AG20443 (cell line): ENCODE measurements at regions not wholly inside any gene's neighbourhood (a gene's known extent, or its start where the extent isn't known, plus 50 kb on each side); places are given as distances from the start of the nearest gene placed in this dataset.

Source experiments
- DNase-seq: peaks from one replicate; pipeline ENCODE4 v3.0.0; 2012; ENCODE audit warnings: low spot score, mixed read lengths

DNA sequence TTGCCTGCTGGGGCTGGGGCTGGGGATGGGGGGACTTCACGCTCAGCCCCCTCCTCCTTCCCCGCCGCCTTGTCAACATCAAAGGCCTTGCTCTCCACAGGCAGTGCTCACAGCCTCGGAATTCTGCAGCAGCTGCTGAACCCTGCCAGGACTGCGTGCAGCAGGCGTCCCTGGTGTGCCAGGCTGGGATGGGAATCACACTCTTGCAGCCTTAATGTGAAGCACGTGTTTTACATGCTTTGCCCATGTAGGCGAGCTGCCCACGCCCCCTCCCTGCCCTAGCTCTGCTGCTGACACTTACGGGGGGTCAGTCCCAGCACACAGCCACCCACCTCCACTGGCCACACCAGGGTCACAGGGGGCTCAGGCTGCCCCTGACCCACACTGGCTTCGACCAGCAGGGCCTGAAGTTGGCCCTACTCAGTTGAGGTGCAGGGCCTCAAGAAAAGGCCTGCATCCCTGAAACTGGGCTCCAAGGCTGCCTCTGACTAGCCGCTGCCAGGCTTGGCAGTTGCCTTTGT lies 276.2 kb upstream of the RTL1 start:
- DNase-seq: peak; percentile 5

- peak; percentile 7 for DNase-seq
Observed at GRCh38 chr14:101181446-101182313, 278.2 kb upstream of the RTL1 start.

DNA sequence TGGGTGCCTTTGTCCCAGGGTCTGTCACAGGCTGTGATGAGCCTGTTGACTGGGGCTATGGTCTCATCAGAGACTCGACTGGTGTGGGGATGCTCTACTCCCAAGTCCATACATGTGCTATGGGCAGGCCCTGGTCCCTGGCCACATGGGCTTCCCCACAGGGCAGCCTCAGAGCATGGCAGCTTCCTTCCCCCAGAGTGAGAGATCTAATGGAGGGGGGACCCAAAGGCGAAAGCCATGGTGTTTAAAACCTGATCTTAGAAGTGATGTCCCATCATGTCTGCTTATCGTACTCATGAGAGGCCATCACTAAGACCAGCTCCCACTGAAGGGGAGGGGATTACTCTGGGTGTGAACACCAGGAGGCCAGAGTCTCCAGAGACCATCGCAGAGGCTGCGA lies 279.0 kb upstream of the RTL1 start:
- no peak for DNase-seq

GRCh38 chr14:101183376-101184103 lies 280.0 kb upstream of the RTL1 start:
- DNase-seq: peak; percentile 9

DNA sequence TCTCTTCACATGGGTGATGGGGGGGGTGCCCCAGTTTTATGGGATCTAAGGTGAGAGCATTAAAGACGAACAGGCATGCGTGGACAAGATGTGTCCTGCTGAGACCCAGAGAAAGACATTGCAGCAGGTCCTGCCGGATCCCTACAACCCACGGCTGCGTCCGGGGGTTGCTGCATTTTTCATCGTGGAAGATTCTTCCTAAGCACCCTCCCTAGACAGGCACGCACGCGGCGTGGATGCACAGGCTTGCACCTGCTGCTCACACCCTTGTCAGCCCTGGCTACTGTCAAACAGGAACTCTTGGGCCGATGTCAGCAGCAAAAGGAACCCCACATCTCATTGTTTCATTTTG lies 280.6 kb upstream of the RTL1 start:
- no peak for DNase-seq

DNA sequence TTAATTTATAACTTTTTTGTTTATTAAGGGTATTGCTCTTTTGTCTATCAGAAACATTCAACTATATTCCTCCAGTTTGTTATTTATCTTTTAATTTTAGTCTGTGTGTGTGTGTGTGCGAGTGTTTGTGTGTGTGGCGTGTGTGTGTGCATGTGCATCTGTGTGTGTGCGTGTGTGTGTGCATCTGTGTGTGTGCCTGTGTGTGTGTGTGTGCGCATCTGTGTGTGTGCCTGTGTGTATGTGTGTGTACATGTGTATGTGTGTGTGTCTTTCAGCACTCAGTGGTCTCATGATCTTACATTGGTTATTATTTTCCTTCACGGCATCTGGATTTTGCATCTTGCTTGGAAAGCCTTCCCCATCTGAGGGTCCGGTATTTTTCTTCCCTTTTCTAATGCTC lies 281.1 kb upstream of the RTL1 start:
- no peak for DNase-seq

- no peak for DNase-seq
Observed at GRCh38 chr14:101185073-101185835, 281.7 kb upstream of the RTL1 start.

DNA sequence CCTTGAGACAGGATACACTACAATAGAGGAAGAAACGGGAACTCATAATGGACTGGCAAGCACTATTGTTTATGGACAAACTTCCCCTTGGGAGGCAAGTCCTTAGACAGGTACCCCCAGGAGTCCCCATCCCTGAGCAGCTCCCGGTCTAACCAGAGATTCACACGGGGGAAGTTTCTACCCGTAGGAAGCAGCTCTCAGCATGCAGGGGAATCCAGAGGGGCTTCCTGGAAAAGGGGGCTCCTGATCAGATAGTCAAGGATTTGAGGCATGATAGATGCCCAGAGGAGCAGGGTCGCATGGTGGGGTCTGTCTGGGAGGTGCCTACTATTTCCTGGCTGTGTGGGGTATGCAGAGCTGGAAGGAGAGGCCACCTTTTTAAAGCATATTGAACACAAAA lies 282.4 kb upstream of the RTL1 start:
- no peak for DNase-seq

DNA sequence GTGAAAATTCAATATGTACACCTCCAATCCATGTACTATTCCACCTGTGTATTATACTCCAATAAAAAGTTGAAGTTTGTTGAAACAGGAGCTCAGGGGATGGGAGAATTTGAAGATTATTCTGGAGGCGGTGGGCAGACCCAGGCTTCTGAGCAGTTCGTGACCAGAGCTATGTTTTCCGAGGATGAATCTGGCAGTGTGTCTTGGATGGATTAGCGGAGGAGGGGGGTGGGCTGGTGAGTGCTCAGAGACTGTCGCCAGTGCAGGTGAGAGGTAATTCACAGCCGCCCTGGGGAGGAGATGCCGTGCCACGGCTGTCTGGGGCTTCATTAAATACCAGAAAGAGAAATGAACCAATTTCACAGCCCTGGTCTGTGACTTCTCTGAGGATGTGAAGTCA lies 283.0 kb upstream of the RTL1 start:
- DNase-seq: no peak

DNA sequence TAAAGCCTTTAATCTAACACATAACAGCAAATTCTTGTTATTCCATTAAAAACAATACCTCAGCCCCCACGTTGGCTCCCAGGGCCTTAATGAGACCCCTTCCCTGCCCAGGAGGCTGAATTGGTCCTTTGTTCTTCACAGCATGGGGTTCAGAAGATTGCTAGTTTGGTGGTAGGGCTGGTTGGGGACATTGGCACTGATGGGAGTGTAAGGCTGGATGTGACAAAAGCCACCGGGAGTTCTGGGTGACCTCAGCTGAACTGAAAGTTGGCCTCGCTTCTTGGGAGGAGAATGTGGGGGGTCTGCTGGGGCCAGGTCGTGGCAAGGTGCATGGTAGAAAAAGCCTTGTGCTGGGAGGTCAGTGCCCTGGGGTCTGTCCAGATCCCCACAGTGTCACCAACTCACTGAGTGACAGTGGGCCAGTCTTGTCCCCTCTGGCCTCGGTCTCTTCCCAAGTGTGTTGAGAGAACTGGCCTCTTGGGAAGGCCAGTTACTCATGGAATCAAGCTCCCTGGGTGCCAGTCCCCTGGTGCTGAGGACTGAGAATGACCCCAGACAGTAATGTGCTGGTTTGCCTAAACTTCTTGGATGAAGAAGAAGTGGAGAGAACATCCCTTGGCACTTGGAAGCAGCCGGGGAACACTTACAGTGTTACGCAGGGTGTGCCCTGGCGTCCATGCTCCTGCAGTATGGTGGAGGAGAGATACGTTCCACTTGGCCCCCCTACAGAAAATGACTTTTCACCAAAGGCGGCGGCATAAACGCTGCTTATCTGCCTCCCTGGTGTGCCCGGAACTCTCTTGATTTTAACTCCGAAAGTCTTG lies 283.7 kb upstream of the RTL1 start:
- no peak for DNase-seq

DNA sequence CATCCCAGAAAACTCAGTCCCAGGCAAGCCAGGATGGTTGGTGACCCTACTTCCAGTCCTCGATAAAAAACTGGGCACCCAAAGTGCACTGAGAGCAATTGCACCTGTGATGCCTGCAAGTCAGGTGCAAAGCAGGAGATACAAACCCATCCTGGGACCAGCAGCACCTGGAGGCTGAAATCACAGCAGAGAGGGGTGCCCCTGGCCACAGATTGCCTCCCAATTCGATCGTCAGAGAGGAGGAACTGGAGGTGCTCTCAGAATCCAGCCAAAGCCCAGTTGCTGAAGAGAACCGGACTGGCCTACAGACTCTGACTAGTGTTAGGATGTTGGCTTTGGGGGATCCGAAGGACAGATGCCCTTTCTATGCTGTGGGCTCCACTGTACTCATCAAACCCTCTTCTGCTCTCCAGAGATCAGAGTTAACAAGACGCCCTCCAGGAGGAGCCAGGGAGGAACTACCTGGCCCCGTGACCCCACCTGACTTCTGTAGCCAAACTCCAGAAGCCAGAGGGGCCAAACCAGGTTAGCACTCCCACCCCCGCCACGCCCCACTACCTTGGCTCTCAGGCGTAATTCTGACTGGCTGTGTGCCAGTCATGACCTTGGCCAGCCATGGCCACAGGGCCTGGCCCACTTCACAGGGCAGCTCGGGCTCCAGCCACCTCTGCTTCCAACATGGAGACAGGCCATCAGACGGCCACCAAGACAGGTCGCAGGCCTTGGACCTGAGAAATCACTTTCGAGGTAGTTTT lies 284.5 kb upstream of the RTL1 start:
- DNase-seq: no peak

GRCh38 chr14:101188571-101188915 lies 285.0 kb upstream of the RTL1 start:
- DNase-seq: no peak

DNA sequence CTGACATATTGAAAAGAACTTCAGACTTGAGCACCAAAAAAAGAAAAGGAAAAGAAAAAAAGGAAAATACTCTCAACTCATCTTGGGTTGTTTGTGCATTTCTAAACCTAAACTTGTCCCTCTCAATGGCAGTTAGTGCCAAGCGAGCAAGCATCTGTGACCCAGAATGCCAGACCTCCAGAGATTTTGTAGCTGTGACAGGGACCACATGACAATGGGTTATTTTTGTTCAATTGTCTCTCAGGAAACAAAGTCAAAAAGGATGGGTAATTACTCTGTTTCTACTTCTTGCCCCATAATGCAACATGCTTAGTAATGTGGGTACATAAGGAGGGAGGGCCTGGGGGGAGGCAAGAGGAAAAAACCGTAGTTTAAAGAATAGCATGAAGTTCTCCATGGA lies 285.7 kb upstream of the RTL1 start:
- no peak for DNase-seq

- DNase-seq: no peak
Observed at GRCh38 chr14:101189962-101190560, 286.5 kb upstream of the RTL1 start.

- no peak for DNase-seq
Observed at GRCh38 chr14:101191101-101191720, 287.7 kb upstream of the RTL1 start.

DNA sequence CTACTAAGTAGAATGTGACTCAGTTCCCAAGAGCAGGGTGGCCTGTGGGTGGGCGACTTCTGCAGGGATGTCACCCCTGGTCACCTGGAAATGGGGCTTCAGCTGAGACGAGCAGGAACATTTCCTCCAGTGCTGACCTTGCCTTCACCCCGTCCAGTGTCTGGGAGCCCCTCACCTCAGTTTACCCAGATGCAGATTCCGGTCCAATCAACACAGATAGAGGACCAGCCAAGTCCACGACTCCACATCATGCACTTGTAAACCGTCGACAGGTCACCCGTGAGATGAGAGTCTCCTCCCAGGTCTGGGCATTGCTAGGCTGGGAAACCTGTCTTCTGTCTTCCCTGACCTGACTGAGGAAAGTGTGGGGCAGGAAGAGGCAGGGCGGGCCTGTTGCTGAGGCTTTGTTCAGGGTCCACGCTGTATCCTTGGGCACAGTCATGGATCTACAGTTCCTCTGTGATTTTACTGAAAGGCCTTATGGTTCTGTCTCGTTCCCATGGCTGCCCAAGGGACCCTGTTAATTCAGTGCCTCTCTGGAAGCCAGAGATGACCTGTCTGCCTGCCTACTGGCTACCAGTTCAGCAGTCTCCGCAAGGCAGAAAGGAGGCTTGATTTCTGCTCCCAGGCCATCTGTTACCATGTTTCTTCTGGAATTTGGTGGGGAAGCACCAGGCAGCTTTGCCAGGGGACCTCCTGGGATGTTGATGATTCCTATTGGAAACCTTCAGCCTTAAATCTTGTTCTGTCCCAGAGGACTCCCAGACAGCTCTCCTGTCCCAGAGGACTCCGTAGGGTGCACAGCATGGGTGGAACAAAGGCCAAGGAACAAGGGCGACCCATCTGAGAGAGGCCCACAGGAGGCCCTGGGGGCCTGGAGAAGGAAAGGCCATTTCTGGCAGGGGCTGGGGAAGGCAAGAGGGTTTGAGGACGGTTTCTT lies 288.5 kb upstream of the RTL1 start:
- no peak for DNase-seq

DNA sequence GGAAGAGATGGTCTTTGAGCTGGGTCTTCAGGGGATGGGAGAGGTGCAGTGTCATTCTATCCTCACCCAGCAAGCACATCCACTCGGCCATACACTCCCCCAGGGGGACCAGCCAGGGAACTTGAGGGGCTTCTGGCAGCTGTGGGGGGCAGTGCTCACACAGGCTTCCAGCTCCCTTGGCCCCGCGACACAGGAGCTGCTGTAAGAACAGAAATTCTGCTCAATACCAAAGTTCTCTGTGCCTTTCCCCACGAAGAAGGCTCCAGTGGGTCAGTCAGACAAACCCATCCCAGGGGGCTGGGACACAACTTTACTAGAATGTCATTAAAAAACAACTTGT lies 289.1 kb upstream of the RTL1 start:
- no peak for DNase-seq

DNA sequence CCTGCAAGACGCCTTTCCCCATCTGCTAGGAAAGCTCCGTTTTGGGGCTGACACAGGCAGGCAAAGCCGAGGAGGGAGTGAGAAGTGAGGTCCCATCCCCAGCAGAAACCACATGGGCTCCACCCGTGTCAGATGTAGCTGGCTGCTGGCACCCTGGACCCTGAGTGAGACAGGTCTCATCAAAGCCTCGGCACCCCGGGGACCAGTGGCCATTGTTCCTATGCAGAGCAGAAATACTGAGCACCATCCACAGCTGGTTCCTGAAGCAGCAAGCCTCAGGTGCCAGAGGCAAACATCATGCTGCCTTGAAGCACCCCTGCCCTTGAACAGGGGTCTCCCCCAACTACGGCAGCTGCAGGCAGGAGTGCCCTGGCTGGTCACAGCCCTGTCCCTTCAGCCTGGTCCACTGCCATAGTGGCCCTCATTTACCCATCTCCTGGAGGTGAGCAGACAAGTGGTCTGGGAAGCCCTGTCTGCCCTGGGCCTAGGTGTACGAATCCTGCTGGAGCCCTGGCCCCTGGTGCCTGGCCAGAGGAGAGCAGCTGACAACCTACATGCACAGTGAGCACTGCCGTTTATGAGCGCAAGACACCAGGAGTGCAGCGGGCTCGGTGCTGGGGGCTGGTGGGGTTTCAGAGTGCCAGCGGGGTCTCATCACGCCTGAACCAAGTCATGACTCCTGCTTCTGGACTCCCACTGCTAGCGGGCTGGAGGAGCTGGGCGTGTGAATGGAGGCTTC lies 289.8 kb upstream of the RTL1 start:
- DNase-seq: no peak
